CD14-positive monocyte (primary cell): ENCODE measurements at regions not wholly inside any gene's neighbourhood (a gene's known extent, or its start where the extent isn't known, plus 50 kb on each side); places are given as distances from the start of the nearest gene placed in this dataset.

Source experiments
- DNase-seq, 3 donors: peaks; one replicate each; pipeline ENCODE4 v3.0.0-alpha.2; 2011 to 2022
- H2AFZ ChIP-seq: 2 replicates; pipeline ENCODE4 v1.6.0; 2012; ENCODE audit warnings: mild to moderate bottlenecking, low read depth, low read length, inconsistent platforms; ENCODE audit not compliant: insufficient read depth, poor library complexity, severe bottlenecking
- H3K27ac ChIP-seq, 2 donors: 1 replicate in 1 of 2; 2 replicates in 1 of 2; pipeline ENCODE4 v1.5.1; 2012 to 2013; ENCODE audit warnings: low read length in 2 of 2, control low read depth in 1 of 2, inconsistent platforms in 1 of 2, low read depth in 1 of 2, mild to moderate bottlenecking in 1 of 2
- H3K27me3 ChIP-seq, 2 donors: one replicate each; pipeline versions ENCODE4 v1.6.0 to v1.6.1; 2011 to 2013; ENCODE audit warnings: low read length in 2 of 2; ENCODE audit not compliant: control insufficient read depth in 2 of 2, insufficient read depth in 2 of 2
- H3K36me3 ChIP-seq, 2 donors: replicated peaks in 1 of 2; 1 replicate in 1 of 2; 2 replicates in 1 of 2; pipeline versions ENCODE4 v1.5.1 to v1.6.1; 2012 to 2013; ENCODE audit warnings: low read length in 2 of 2, control low read depth in 1 of 2, inconsistent platforms in 1 of 2, mild to moderate bottlenecking in 1 of 2; ENCODE audit not compliant: insufficient read depth in 2 of 2, control insufficient read depth in 1 of 2
- H3K4me1 ChIP-seq, 2 donors: 1 replicate in 1 of 2; 2 replicates in 1 of 2; pipeline versions ENCODE4 v1.5.1 to v1.6.1; 2012 to 2013; ENCODE audit warnings: low read length in 2 of 2, control low read depth in 1 of 2, inconsistent platforms in 1 of 2, mild to moderate bottlenecking in 1 of 2, moderate library complexity in 1 of 2; ENCODE audit not compliant: insufficient read depth in 2 of 2, control insufficient read depth in 1 of 2
- H3K4me2 ChIP-seq: replicated peaks from 2 replicates; pipeline ENCODE3; 2012; ENCODE audit warnings: low read length, moderate library complexity, mild to moderate bottlenecking; ENCODE audit not compliant: poor library complexity, severe bottlenecking; ENCODE audit errors: extremely low read depth
- H3K4me3 ChIP-seq, 3 experiments: fragments of 200-600 bp in 1 of 3; sonication (generic) in 1 of 3; replicated peaks in 1 of 3; 1 replicate in 2 of 3; 2 replicates in 1 of 3; pipeline ENCODE4 v1.5.1; 2011 to 2013; ENCODE audit warnings: low read length in 3 of 3, mild to moderate bottlenecking in 3 of 3, control low read depth in 2 of 3, low read depth in 2 of 3, inconsistent platforms in 1 of 3, moderate library complexity in 1 of 3
- H3K79me2 ChIP-seq: 2 replicates; pipeline ENCODE4 v1.6.0; 2012; ENCODE audit warnings: mild to moderate bottlenecking, control low read depth, inconsistent platforms, low read length, moderate library complexity; ENCODE audit not compliant: insufficient read depth
- H3K9ac ChIP-seq: 2 replicates; pipeline ENCODE4 v1.6.0; 2017; ENCODE audit warnings: low read length, mild to moderate bottlenecking; ENCODE audit not compliant: insufficient read depth, poor library complexity, severe bottlenecking
- H3K9me3 ChIP-seq, 2 donors: replicated peaks in 1 of 2; 1 replicate in 1 of 2; 2 replicates in 1 of 2; pipeline versions ENCODE4 v1.5.1 to v1.6.1; 2012 to 2013; ENCODE audit warnings: low read length in 2 of 2, control low read depth in 1 of 2; ENCODE audit not compliant: control insufficient read depth in 1 of 2, insufficient read depth in 1 of 2
- H4K20me1 ChIP-seq: 2 replicates; pipeline ENCODE4 v1.6.0; 2012; ENCODE audit warnings: mild to moderate bottlenecking, low read length, control low read depth, moderate library complexity; ENCODE audit not compliant: insufficient read depth
- H3K27ac Mint-ChIP-seq, 7 donors: one replicate each; pipeline ENCODE4 v1.8.0; 2020; ENCODE audit warnings: mild to moderate bottlenecking in 7 of 7, mixed read lengths in 7 of 7, moderate library complexity in 6 of 7, inconsistent platforms in 2 of 7
- H3K27me3 Mint-ChIP-seq, 3 donors: one replicate each; pipeline ENCODE4 v1.8.0; 2021 to 2022; ENCODE audit warnings: low read depth in 3 of 3, mild to moderate bottlenecking in 3 of 3, mixed read lengths in 3 of 3, moderate library complexity in 3 of 3, inconsistent platforms in 1 of 3
- H3K36me3 Mint-ChIP-seq, 2 donors: one replicate each; pipeline ENCODE4 v1.8.0; 2020; ENCODE audit warnings: mixed read lengths in 2 of 2, inconsistent platforms in 1 of 2, mild to moderate bottlenecking in 1 of 2
- H3K4me1 Mint-ChIP-seq: one replicate; pipeline ENCODE4 v1.8.0; 2020; ENCODE audit warnings: mild to moderate bottlenecking, mixed read lengths
- H3K4me3 Mint-ChIP-seq, 2 donors: one replicate each; pipeline ENCODE4 v1.8.0; 2020; ENCODE audit warnings: mild to moderate bottlenecking in 2 of 2, mixed read lengths in 2 of 2, moderate library complexity in 1 of 2
- H3K9me3 Mint-ChIP-seq, 7 donors: one replicate each; pipeline ENCODE4 v1.8.0; 2020 to 2022; ENCODE audit warnings: mixed read lengths in 7 of 7, mild to moderate bottlenecking in 6 of 7, moderate library complexity in 6 of 7, inconsistent platforms in 2 of 7
- CTCF ChIP-seq: fragments of 200-600 bp; IDR thresholded peaks from one replicate; pipeline ENCODE4 v1.8.0; 2022; ENCODE audit warnings: antibody characterized with exemption, mild to moderate bottlenecking
- WGBS: methylation state at CpG from one replicate; pipeline ENCODE4 v1.1.5; 2013; ENCODE audit warnings: missing lambda C conversion rate; ENCODE audit not compliant: insufficient coverage; 5-methylcytosine and 5-hydroxymethylcytosine counted together
- intact Hi-C, 2 donors: fragments of 100-400 bp; cut with micrococcal nuclease; formaldehyde crosslinking; loops; one replicate each; pipeline versions ENCODE4 v1.15.0 to v1.15.1; 2023

DNA sequence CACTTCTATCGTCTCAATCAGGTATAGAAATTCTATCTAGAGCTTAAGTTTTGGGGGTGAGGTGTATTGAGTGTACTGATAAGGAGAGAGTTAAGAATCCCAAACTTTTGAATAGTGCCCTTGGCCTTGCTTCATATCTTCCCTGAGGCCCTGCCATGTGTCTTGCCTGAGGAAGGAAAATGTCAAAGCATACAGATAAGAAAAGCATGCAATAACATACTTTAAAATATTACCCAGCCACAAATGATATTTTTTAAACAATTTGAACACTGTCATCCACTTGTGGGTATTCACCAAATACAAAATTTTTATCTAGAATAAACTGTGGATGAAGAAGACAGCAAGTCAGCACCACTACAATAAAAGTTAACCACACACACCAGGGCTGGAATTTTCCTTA is 631.0 kb upstream of the ALCAM start:
- no CpG with 5 or more reads among the region's 1 CpG for WGBS
- intact Hi-C loops: no loop called here
- Mint-ChIP-seq H3K4me3 (no peak overlapping the region), H3K9me3 (peaks cover 0 to 4% (median 0%) of the 10 kb centered on the region in 7 donors), H3K36me3 (no peaks in the 10 kb centered on the region), H3K27ac (no peak overlapping the region), H3K27me3 (no peaks in the 10 kb centered on the region), H3K4me1 (no peaks in the 10 kb centered on the region)
- Histone ChIP-seq H3K9me3 (no peaks in the 10 kb centered on the region), H3K4me1 (no peaks in the 10 kb centered on the region), H3K4me3 (no peak overlapping the region), H3K27me3 (no peaks in the 10 kb centered on the region), H3K79me2 (no peaks in the 10 kb centered on the region), H4K20me1 (no peaks in the 10 kb centered on the region), H3K27ac (no peak overlapping the region), H3K36me3 (no peaks in the 10 kb centered on the region), H3K9ac (no peak overlapping the region), H2AFZ (no peak overlapping the region), H3K4me2 (no peak overlapping the region)
- no peak for DNase-seq
- no peak for TF ChIP-seq CTCF

DNA sequence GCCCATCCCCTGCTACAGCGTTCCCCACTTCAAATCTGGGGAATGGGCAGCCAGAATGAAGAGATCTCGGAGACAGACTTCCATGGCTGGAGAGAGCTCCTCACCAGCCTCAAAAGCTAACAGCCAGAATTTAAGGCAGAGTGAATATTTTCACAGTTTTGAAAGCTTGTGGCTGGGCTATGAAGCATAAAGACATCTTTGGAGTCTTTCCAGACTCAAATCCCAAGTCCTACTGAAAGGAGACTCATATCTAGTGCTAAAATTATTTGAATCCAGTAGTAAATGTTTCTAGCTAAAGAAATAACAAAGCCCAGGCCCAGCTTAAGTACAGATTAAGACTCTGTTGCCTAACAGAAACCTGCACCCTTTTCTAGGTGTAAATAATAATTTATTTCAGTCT is 628.4 kb upstream of the ALCAM start:
- H3K36me3 ChIP-seq: no peaks in the 10 kb centered on the region
- no peak overlapping the region for H3K4me2 ChIP-seq
- intact Hi-C loops: no loop called here
- no peaks in the 10 kb centered on the region for H3K27me3 Mint-ChIP-seq
- no peaks in the 10 kb centered on the region for H3K4me1 ChIP-seq
- 86% methylated on average over 2 of the region's 2 CpGs for WGBS
- H3K27me3 ChIP-seq: no peaks in the 10 kb centered on the region
- no peak overlapping the region for H3K27ac ChIP-seq
- no peak overlapping the region for H3K27ac Mint-ChIP-seq
- peaks cover 0 to 3% of the 10 kb centered on the region in 2 donors for H3K9me3 ChIP-seq
- no peak overlapping the region for H2AFZ ChIP-seq
- no peaks in the 10 kb centered on the region for H3K79me2 ChIP-seq
- H3K4me1 Mint-ChIP-seq: no peaks in the 10 kb centered on the region
- peaks cover 0 to 5% (median 2%) of the 10 kb centered on the region in 7 donors for H3K9me3 Mint-ChIP-seq
- no peaks in the 10 kb centered on the region for H3K36me3 Mint-ChIP-seq
- no peak overlapping the region for H3K9ac ChIP-seq
- no peaks in the 10 kb centered on the region for H4K20me1 ChIP-seq
- no peak overlapping the region for H3K4me3 ChIP-seq
- TF ChIP-seq CTCF: no peak
- H3K4me3 Mint-ChIP-seq: no peak overlapping the region
- no peak for DNase-seq
